SK-N-SH treated with all-trans-retinoic acid at 6 μM for 48 hours (cell line): ENCODE measurements at regions not wholly inside any gene's neighbourhood (a gene's known extent, or its start where the extent isn't known, plus 50 kb on each side); places are given as distances from the start of the nearest gene placed in this dataset.

Experiments used
- CREB5 ChIP-seq: fragments of 250-450 bp; sonication (Bioruptor Pico); IDR thresholded peaks from 2 replicates; pipeline ENCODE4 v1.5.1; 2020; ENCODE audit warnings: low read depth, mild to moderate bottlenecking, moderate library complexity
- PATZ1 ChIP-seq: fragments of 250-450 bp; sonication (Bioruptor Pico); IDR thresholded peaks from 2 replicates; pipeline ENCODE4 v1.8.0; 2020; ENCODE audit warnings: mild to moderate bottlenecking, moderate library complexity, borderline replicate concordance
- SNAI2 ChIP-seq: fragments of 250-450 bp; sonication (Bioruptor Pico); IDR thresholded peaks from 2 replicates; pipeline ENCODE4 v1.5.0; 2020; ENCODE audit warnings: mild to moderate bottlenecking, moderate library complexity
- TSHZ2 ChIP-seq: fragments of 250-450 bp; sonication (Bioruptor Pico); IDR thresholded peaks from 2 replicates; pipeline ENCODE4 v1.5.0; 2020; ENCODE audit warnings: mild to moderate bottlenecking, moderate library complexity

DNA sequence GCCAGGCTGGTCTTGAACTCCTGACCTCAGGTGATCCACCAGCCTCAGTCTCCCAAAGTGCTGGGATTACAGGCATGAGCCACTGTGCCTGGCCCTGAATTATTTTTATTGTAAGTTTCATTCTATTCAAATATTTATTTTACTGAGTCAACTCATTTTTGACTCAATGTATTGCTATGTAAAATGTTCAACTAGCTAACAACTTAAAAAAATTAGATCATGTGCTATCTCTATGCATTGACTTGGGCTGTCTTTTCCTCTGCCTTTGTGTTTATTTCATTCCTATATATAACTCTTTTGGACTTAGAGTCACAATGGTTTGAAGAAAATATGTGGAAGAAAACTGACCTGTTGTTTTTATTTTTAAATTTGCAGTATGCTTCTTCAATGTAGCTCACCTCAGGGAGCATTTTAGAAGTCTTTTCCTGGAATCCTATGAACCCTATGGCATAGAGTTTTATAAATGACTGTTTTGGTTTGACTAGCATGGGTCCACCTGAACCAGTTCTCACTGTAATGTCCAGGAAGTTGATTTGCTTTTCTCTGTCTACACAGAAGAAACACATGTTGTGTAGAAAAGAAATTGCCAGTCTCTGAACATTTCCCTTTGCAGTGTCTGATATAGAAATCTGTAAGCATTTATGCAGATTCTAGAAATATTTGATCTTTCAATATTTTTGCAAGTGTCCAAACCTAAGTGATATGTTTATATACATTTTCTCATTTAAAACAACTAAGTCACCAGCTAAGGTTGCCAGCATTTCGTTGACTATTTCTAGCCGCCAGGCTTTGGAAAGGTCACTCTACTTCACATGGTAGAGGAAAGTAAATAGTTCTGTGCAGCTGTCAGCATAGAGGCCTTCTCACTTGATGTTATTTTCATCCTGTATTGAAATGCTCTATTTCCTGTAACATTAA is 138.8 kb downstream of the PCSK1 start:
- no peak for TF ChIP-seq CREB5
- TF ChIP-seq PATZ1 (CRISPR knock-in tag): no peak
- no peak for TF ChIP-seq SNAI2 (CRISPR knock-in tag)
- no peak for TF ChIP-seq TSHZ2 (CRISPR knock-in tag)
